SU-DHL-6 (cell line): ENCODE measurements at regions not wholly inside any gene's neighbourhood (a gene's known extent, or its start where the extent isn't known, plus 50 kb on each side); places are given as distances from the start of the nearest gene placed in this dataset.

Experiments
- H2AFZ ChIP-seq: fragments of 200-600 bp; sonication (generic); 2 replicates; pipeline ENCODE4 v1.6.1; 2014; ENCODE audit warnings: low read depth, mild to moderate bottlenecking, moderate library complexity, mixed read lengths, antibody characterized with exemption, low read length; ENCODE audit not compliant: severe bottlenecking
- H3F3A ChIP-seq: fragments of 200-600 bp; shearing (Covaris generic); 2 replicates; pipeline ENCODE4 v1.6.0; 2016; ENCODE audit warnings: antibody characterized with exemption, mild to moderate bottlenecking; ENCODE audit not compliant: insufficient read depth
- H3K27ac ChIP-seq: fragments of 200-600 bp; sonication (generic); 2 replicates; pipeline ENCODE4 v1.5.1; 2016; ENCODE audit warnings: low read depth, mild to moderate bottlenecking, low read length, moderate library complexity, mixed read lengths
- H3K27me3 ChIP-seq: fragments of 200-600 bp; sonication (generic), shearing (Covaris generic); 2 replicates; pipeline ENCODE4 v1.6.0; 2014; ENCODE audit warnings: mild to moderate bottlenecking, low read length
- H3K36me3 ChIP-seq: fragments of 200-600 bp; sonication (generic); 2 replicates; pipeline ENCODE4 v1.6.1; 2014; ENCODE audit warnings: mild to moderate bottlenecking, low read length, mixed read lengths
- H3K4me2 ChIP-seq: fragments of 300-600, 200-600 bp; shearing (Covaris generic), sonication (generic); 2 replicates; pipeline ENCODE4 v1.6.0; 2014; ENCODE audit warnings: low read length, low read depth, mild to moderate bottlenecking; ENCODE audit not compliant: poor library complexity, severe bottlenecking
- H3K4me3 ChIP-seq: fragments of 200-600 bp; sonication (generic); 2 replicates; pipeline ENCODE4 v1.5.1; 2014; ENCODE audit warnings: antibody characterized with exemption, low read length, mild to moderate bottlenecking, mixed read lengths; ENCODE audit not compliant: insufficient read depth, poor library complexity, severe bottlenecking
- H3K79me2 ChIP-seq: fragments of 200-600 bp; sonication (generic); 2 replicates; pipeline ENCODE4 v1.6.1; 2014; ENCODE audit warnings: mild to moderate bottlenecking, low read length, moderate library complexity; ENCODE audit not compliant: insufficient read depth
- H3K9ac ChIP-seq: fragments of 200-600 bp; sonication (generic); 2 replicates; pipeline ENCODE4 v1.7.0; 2014; ENCODE audit warnings: mild to moderate bottlenecking, low read length
- H3K9me2 ChIP-seq: fragments of 200-600 bp; sonication (generic); replicated peaks from 2 replicates; pipeline ENCODE4 v1.6.1; 2014; ENCODE audit warnings: low read length; ENCODE audit not compliant: insufficient read depth
- H3K9me3 ChIP-seq: fragments of 200-600 bp; sonication (generic); 2 replicates; pipeline ENCODE4 v1.6.1; 2014; ENCODE audit warnings: low read length, mixed read lengths; ENCODE audit not compliant: insufficient read depth
- H4K20me1 ChIP-seq: fragments of 200-600 bp; sonication (generic); 2 replicates; pipeline ENCODE4 v1.6.1; 2014; ENCODE audit warnings: low read depth, mild to moderate bottlenecking, antibody characterized with exemption, low read length, moderate library complexity, mixed read lengths
- EZH2phosphoT487 ChIP-seq: fragments of 200-600 bp; sonication (generic), shearing (Covaris generic); conservative IDR thresholded peaks from 2 replicates; pipeline ENCODE4 v1.6.1; 2018; ENCODE audit warnings: mild to moderate bottlenecking, antibody characterized with exemption, low read length, moderate library complexity, mixed read lengths
- TF ChIP-seq, protein P1 (sequence below): fragments of 200-600 bp; sonication (generic); IDR thresholded peaks from one replicate; pipeline ENCODE4 v1.5.1; 2017; ENCODE audit warnings: antibody characterized with exemption, mild to moderate bottlenecking, low read length, moderate library complexity; ENCODE audit not compliant: insufficient read depth, poor library complexity, severe bottlenecking

GRCh38 chr1:105100102-105100501, 1350.4 kb downstream of the AMY1C start:
- no peak overlapping the region for H3K4me2 ChIP-seq
- no peaks in the 10 kb centered on the region for H3K9me3 ChIP-seq
- H3K36me3 ChIP-seq = no peaks in the 10 kb centered on the region
- no peak overlapping the region for H3K9ac ChIP-seq
- H3K27me3 ChIP-seq = no peaks in the 10 kb centered on the region
- H3K9me2 ChIP-seq = no peaks in the 10 kb centered on the region
- TF ChIP-seq, protein P1, sequence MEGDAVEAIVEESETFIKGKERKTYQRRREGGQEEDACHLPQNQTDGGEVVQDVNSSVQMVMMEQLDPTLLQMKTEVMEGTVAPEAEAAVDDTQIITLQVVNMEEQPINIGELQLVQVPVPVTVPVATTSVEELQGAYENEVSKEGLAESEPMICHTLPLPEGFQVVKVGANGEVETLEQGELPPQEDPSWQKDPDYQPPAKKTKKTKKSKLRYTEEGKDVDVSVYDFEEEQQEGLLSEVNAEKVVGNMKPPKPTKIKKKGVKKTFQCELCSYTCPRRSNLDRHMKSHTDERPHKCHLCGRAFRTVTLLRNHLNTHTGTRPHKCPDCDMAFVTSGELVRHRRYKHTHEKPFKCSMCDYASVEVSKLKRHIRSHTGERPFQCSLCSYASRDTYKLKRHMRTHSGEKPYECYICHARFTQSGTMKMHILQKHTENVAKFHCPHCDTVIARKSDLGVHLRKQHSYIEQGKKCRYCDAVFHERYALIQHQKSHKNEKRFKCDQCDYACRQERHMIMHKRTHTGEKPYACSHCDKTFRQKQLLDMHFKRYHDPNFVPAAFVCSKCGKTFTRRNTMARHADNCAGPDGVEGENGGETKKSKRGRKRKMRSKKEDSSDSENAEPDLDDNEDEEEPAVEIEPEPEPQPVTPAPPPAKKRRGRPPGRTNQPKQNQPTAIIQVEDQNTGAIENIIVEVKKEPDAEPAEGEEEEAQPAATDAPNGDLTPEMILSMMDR = no peak
- TF ChIP-seq EZH2phosphoT487 = no peak
- peak overlapping the region; percentile 29 for H2AFZ ChIP-seq
- H3K4me3 ChIP-seq = no peak overlapping the region
- H4K20me1 ChIP-seq = no peaks in the 10 kb centered on the region
- H3K79me2 ChIP-seq = no peaks in the 10 kb centered on the region
- peaks cover 6% of the 10 kb centered on the region; the same call in 1 of the 2 replicates for H3F3A ChIP-seq
- no peak overlapping the region for H3K27ac ChIP-seq

GRCh38 chr1:105101261-105101660, 1351.6 kb downstream of the AMY1C start:
- H3K4me3 ChIP-seq = no peak overlapping the region

GRCh38 chr1:105102371-105102770, 1352.7 kb downstream of the AMY1C start:
- Histone ChIP-seq H3K4me3 (no peak overlapping the region), H3F3A (peaks cover 6% of the 10 kb centered on the region; the same call in 1 of the 2 replicates), H3K27ac (no peak overlapping the region), H3K9me3 (no peaks in the 10 kb centered on the region), H2AFZ (peak overlapping the region; percentile 39), H3K4me2 (no peak overlapping the region), H3K36me3 (no peaks in the 10 kb centered on the region), H3K27me3 (no peaks in the 10 kb centered on the region), H3K79me2 (no peaks in the 10 kb centered on the region), H3K9me2 (no peaks in the 10 kb centered on the region), H3K9ac (no peak overlapping the region), H4K20me1 (no peaks in the 10 kb centered on the region)
- TF ChIP-seq, protein P1 = no peak
- TF ChIP-seq EZH2phosphoT487 = no peak

More at GRCh38 chr1:105101261-105101660, 1351.6 kb downstream of the AMY1C start:
- no peaks in the 10 kb centered on the region for H3K9me2 ChIP-seq
- H2AFZ ChIP-seq = peak overlapping the region; percentile 39
- no peaks in the 10 kb centered on the region for H3K36me3 ChIP-seq
- H4K20me1 ChIP-seq = no peaks in the 10 kb centered on the region
- H3K27me3 ChIP-seq = no peaks in the 10 kb centered on the region
- no peaks in the 10 kb centered on the region for H3K9me3 ChIP-seq
- TF ChIP-seq, protein P1 = no peak
- no peak for TF ChIP-seq EZH2phosphoT487
- no peak overlapping the region for H3K9ac ChIP-seq
- peaks cover 6% of the 10 kb centered on the region; the same call in 1 of the 2 replicates for H3F3A ChIP-seq
- no peak overlapping the region for H3K27ac ChIP-seq
- H3K79me2 ChIP-seq = no peaks in the 10 kb centered on the region
- no peak overlapping the region for H3K4me2 ChIP-seq

DNA sequence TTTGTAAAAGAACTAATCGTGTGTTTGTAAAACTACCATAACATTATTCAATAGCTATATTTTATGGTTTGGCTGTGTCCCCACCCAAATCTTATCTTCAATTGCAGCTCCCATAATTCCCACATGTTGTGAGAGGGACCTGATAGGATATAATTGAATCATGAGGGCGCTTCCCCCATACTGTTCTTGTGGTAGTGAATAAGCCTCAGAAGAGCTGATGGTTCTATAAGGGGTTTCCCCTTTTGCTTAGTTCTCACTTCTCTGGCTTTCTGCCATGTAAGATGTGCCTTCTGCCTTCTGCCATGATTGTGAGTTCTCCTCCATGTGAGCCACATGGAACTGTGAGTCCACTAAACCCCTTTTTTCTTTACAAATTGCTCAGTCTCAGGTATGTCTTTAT, 1372.3 kb downstream of the AMY1C start:
- H3F3A ChIP-seq = no peaks in the 10 kb centered on the region
- H3K27me3 ChIP-seq = no peaks in the 10 kb centered on the region
- no peaks in the 10 kb centered on the region for H3K9me3 ChIP-seq
- H3K4me2 ChIP-seq = no peak overlapping the region
- H2AFZ ChIP-seq = peak overlapping the region; percentile 20
- H3K9me2 ChIP-seq = no peaks in the 10 kb centered on the region
- H3K36me3 ChIP-seq = no peaks in the 10 kb centered on the region; the same call in none of the 2 replicates
- H3K79me2 ChIP-seq = no peaks in the 10 kb centered on the region
- H3K4me3 ChIP-seq = no peak overlapping the region
- TF ChIP-seq EZH2phosphoT487 = no peak
- TF ChIP-seq, protein P1 = no peak
- H3K9ac ChIP-seq = no peak overlapping the region
- no peak overlapping the region for H3K27ac ChIP-seq
- H4K20me1 ChIP-seq = no peaks in the 10 kb centered on the region
